Heart left ventricle (tissue), 13 donors: ENCODE measurements at regions not wholly inside any gene's neighbourhood (a gene's known extent, or its start where the extent isn't known, plus 50 kb on each side); places are given as distances from the start of the nearest gene placed in this dataset.

Experiments
- POLR2A ChIP-seq, 2 donors: fragments of 450-650 bp; IDR thresholded peaks; one replicate each; pipeline ENCODE4 v1.6.1; 2017; ENCODE audit warnings: antibody characterized with exemption in 2 of 2, mild to moderate bottlenecking in 2 of 2, moderate library complexity in 2 of 2
- TF ChIP-seq, protein P1 (sequence below), 12 donors: fragments of 200-600 bp; sonication (generic) in 4 of 12; IDR thresholded peaks; one replicate each; pipeline versions ENCODE4 v1.5.0 to v1.8.0; 2018 to 2022; ENCODE audit warnings: antibody characterized with exemption in 12 of 12, mild to moderate bottlenecking in 5 of 12
- donor health status: ischemic (EF 13 %, LVEDD 7.1; RV severe dilation, severe dysfunction).
- donor health status: DM: no; HTN: yes; CAD: no.
- donor health status: DM: no; HTN: no; CAD: no.
- donor health status: ischemic (EF 25% LVEDD 6.9; RV normal size, moderate dysfunction).
- donor health status: ischemic (EF 25% LVEDD 5.7; RV mildly dilated, moderate dysfunction).
- donor health status: ischemic (EF 35%, LVEDD 5.7; RV mildly dilated, moderate dysfunction).
- donor health status: nonischemic (EF 11% LVEDD 7.7; RV severe dilation, severe dysfunction).
- donor health status: DM: yes; HTN: yes; CAD: no.
- donor health status: PGD.
- donor health status: ischemic (EF 29% LVEDD 5.4; RV normal size, mild dysfunction).
- donor health status: nonischemic (EF 23%, LVEDD 6.1; RV moderate dilation, normal function).

GRCh38 chr7:130956417-130957136, 222.6 kb upstream of the KLF14 start:
- TF ChIP-seq, protein P1, sequence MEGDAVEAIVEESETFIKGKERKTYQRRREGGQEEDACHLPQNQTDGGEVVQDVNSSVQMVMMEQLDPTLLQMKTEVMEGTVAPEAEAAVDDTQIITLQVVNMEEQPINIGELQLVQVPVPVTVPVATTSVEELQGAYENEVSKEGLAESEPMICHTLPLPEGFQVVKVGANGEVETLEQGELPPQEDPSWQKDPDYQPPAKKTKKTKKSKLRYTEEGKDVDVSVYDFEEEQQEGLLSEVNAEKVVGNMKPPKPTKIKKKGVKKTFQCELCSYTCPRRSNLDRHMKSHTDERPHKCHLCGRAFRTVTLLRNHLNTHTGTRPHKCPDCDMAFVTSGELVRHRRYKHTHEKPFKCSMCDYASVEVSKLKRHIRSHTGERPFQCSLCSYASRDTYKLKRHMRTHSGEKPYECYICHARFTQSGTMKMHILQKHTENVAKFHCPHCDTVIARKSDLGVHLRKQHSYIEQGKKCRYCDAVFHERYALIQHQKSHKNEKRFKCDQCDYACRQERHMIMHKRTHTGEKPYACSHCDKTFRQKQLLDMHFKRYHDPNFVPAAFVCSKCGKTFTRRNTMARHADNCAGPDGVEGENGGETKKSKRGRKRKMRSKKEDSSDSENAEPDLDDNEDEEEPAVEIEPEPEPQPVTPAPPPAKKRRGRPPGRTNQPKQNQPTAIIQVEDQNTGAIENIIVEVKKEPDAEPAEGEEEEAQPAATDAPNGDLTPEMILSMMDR (IDR thresholded peaks at IDR 0.05), result no peak
- no peak for TF ChIP-seq POLR2A (IDR thresholded peaks at IDR 0.05)
